Liver (tissue), 8 donors: ENCODE measurements at regions not wholly inside any gene's neighbourhood (a gene's known extent, or its start where the extent isn't known, plus 50 kb on each side); places are given as distances from the start of the nearest gene placed in this dataset.

ENCODE experiments used
- DNase-seq: peaks from one replicate; pipeline ENCODE4 v3.0.0-alpha.2; 2017; ENCODE audit warnings: low spot score
- H3K27ac ChIP-seq, 2 donors: one replicate each; pipeline ENCODE4 v1.7.0; 2013; ENCODE audit warnings: inconsistent platforms in 2 of 2, low read length in 2 of 2, control low read depth in 1 of 2, low read depth in 1 of 2, mild to moderate bottlenecking in 1 of 2
- H3K27me3 ChIP-seq, 4 donors: one replicate each; pipeline versions ENCODE4 v1.6.1 to v1.7.0; 2013; ENCODE audit warnings: low read length in 3 of 4, inconsistent platforms in 1 of 4, mild to moderate bottlenecking in 1 of 4, moderate library complexity in 1 of 4; ENCODE audit not compliant: control insufficient read depth in 4 of 4, insufficient read depth in 4 of 4
- H3K36me3 ChIP-seq, 4 donors: one replicate each; pipeline versions ENCODE4 v1.6.1 to v1.7.0; 2013; ENCODE audit warnings: low read length in 3 of 4, mild to moderate bottlenecking in 3 of 4, low read depth in 1 of 4, moderate library complexity in 1 of 4; ENCODE audit not compliant: control insufficient read depth in 4 of 4, insufficient read depth in 3 of 4
- H3K4me1 ChIP-seq, 4 donors: one replicate each; pipeline versions ENCODE4 v1.6.1 to v1.7.0; 2013; ENCODE audit warnings: low read length in 3 of 4, mild to moderate bottlenecking in 3 of 4, moderate library complexity in 1 of 4; ENCODE audit not compliant: control insufficient read depth in 4 of 4, insufficient read depth in 4 of 4
- H3K4me3 ChIP-seq, 3 donors: one replicate each; pipeline versions ENCODE4 v1.6.1 to v1.7.0; 2013; ENCODE audit warnings: low read length in 3 of 3, control low read depth in 1 of 3, low read depth in 1 of 3, mild to moderate bottlenecking in 1 of 3
- H3K9ac ChIP-seq, 2 donors: one replicate each; pipeline ENCODE4 v1.7.0; 2013; ENCODE audit warnings: low read length in 2 of 2, mild to moderate bottlenecking in 2 of 2, moderate library complexity in 2 of 2, control low read depth in 1 of 2, low read depth in 1 of 2
- H3K9me3 ChIP-seq, 4 donors: one replicate each; pipeline versions ENCODE4 v1.6.1 to v1.7.0; 2013; ENCODE audit warnings: low read length in 3 of 4; ENCODE audit not compliant: control insufficient read depth in 4 of 4
- EGR1 ChIP-seq, 2 donors: IDR thresholded peaks; 2 replicates each; pipeline ENCODE4 v1.6.1; 2016 to 2018; ENCODE audit warnings: antibody characterized with exemption in 2 of 2, low read depth in 2 of 2
- FOXA1 ChIP-seq: IDR thresholded peaks from 2 replicates; pipeline ENCODE4 v1.6.1; 2016; ENCODE audit warnings: antibody characterized with exemption
- GABPA ChIP-seq, 2 donors: IDR thresholded peaks in 1 of 2; conservative IDR thresholded peaks in 1 of 2; 2 replicates each; pipeline ENCODE4 v1.6.1; 2016; ENCODE audit warnings: antibody characterized with exemption in 2 of 2, mild to moderate bottlenecking in 1 of 2, moderate library complexity in 1 of 2
- HNF4G ChIP-seq: IDR thresholded peaks from 2 replicates; pipeline ENCODE4 v1.6.1; 2016; ENCODE audit warnings: antibody characterized with exemption
- JUND ChIP-seq, 2 donors: IDR thresholded peaks; 2 replicates each; pipeline ENCODE4 v1.6.1; 2016; ENCODE audit warnings: antibody characterized with exemption in 2 of 2
- NR2F2 ChIP-seq: IDR thresholded peaks from 2 replicates; pipeline ENCODE4 v1.6.1; 2016; ENCODE audit warnings: antibody characterized with exemption
- RAD21 ChIP-seq, 2 donors: IDR thresholded peaks; 2 replicates each; pipeline ENCODE4 v1.6.1; 2016; ENCODE audit warnings: antibody characterized with exemption in 2 of 2, mild to moderate bottlenecking in 2 of 2
- RXRA ChIP-seq, 2 donors: IDR thresholded peaks; 2 replicates each; pipeline ENCODE4 v1.6.1; 2017 to 2018; ENCODE audit warnings: antibody characterized with exemption in 2 of 2, mild to moderate bottlenecking in 1 of 2
- SP1 ChIP-seq: IDR thresholded peaks from 2 replicates; pipeline ENCODE4 v1.6.1; 2018; ENCODE audit warnings: antibody characterized with exemption, mild to moderate bottlenecking
- TAF1 ChIP-seq: conservative IDR thresholded peaks from 2 replicates; pipeline ENCODE4 v1.6.1; 2016; ENCODE audit warnings: antibody characterized with exemption, mild to moderate bottlenecking
- YY1 ChIP-seq: IDR thresholded peaks from 2 replicates; pipeline ENCODE4 v1.6.1; 2016; ENCODE audit warnings: antibody characterized with exemption, mild to moderate bottlenecking
- WGBS: extraction: QIAGEN DNeasy Blood & Tissue Kit; methylation state at CpG from one replicate; pipeline ENCODE4 v1.1.7; 2013; 5-methylcytosine and 5-hydroxymethylcytosine counted together
- TF ChIP-seq, protein P1 (sequence below): fragments of 150-350 bp; IDR thresholded peaks from 2 replicates; pipeline ENCODE4 v1.5.1; 2017; ENCODE audit warnings: improper control_type of control experiment, low read depth, low read length; ENCODE audit not compliant: missing input control
- TF ChIP-seq, protein P2 (sequence below): IDR thresholded peaks from 2 replicates; pipeline ENCODE4 v1.6.1; 2016; ENCODE audit warnings: antibody characterized with exemption
- TF ChIP-seq, protein P3 (sequence below): IDR thresholded peaks from 2 replicates; pipeline ENCODE4 v1.6.1; 2016; ENCODE audit warnings: antibody characterized with exemption
- donor health status: healthy.
- donor health status: healthy.
- donor health status: healthy.
- donor health status: healthy.
- donor health status: healthy.

DNA sequence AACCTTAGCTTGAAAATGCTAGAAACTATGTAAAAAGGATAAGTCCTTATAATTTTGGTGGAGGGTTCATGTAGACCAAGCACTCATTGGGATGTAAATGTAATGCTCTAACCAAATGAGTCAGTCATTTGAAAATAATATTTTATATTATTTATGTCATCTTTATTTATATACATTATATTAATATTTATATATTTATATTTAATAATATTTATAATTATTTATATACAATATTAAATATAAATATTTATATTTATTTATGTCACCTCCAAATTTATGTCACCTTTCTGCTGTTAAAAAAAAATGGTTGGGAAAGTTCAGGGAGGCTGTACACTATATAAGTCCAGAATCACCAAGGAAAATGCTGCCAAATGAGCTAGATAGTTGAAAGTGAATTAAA lies 254.3 kb downstream of the FIGN start (continued):
- TF ChIP-seq YY1 (no peak), GABPA (IDR thresholded peaks at IDR 0.05 in 1 of 2, conservative IDR thresholded peaks at IDR 0.05 in 1 of 2) (no peak)
- TF ChIP-seq, protein P1, sequence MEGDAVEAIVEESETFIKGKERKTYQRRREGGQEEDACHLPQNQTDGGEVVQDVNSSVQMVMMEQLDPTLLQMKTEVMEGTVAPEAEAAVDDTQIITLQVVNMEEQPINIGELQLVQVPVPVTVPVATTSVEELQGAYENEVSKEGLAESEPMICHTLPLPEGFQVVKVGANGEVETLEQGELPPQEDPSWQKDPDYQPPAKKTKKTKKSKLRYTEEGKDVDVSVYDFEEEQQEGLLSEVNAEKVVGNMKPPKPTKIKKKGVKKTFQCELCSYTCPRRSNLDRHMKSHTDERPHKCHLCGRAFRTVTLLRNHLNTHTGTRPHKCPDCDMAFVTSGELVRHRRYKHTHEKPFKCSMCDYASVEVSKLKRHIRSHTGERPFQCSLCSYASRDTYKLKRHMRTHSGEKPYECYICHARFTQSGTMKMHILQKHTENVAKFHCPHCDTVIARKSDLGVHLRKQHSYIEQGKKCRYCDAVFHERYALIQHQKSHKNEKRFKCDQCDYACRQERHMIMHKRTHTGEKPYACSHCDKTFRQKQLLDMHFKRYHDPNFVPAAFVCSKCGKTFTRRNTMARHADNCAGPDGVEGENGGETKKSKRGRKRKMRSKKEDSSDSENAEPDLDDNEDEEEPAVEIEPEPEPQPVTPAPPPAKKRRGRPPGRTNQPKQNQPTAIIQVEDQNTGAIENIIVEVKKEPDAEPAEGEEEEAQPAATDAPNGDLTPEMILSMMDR = no peak

GRCh38 chr2:163479599-163479998 lies 256.2 kb downstream of the FIGN start:
- H3K9me3 ChIP-seq = no peaks in the 10 kb centered on the region
- TF ChIP-seq NR2F2 = no peak
- no peak for TF ChIP-seq GABPA (IDR thresholded peaks at IDR 0.05 in 1 of 2, conservative IDR thresholded peaks at IDR 0.05 in 1 of 2)
- TF ChIP-seq HNF4G = no peak
- no peak for TF ChIP-seq EGR1 (IDR thresholded peaks at IDR 0.05; ENCODE audit: low read depth in 2 of 2)
- TF ChIP-seq, protein P1 = no peak
- 87% methylated on average over 9 of the region's 9 CpGs for WGBS
- H3K27ac ChIP-seq = no peak overlapping the region
- no peak for DNase-seq
- no peaks in the 10 kb centered on the region for H3K36me3 ChIP-seq
- H3K4me3 ChIP-seq = no peak overlapping the region
- no peak overlapping the region for H3K9ac ChIP-seq
- no peaks in the 10 kb centered on the region for H3K27me3 ChIP-seq
- H3K4me1 ChIP-seq = no peaks in the 10 kb centered on the region

- Histone ChIP-seq H3K9ac (no peak overlapping the region), H3K36me3 (no peaks in the 10 kb centered on the region), H3K27me3 (no peaks in the 10 kb centered on the region), H3K4me1 (no peaks in the 10 kb centered on the region), H3K9me3 (no peaks in the 10 kb centered on the region), H3K27ac (no peak overlapping the region), H3K4me3 (no peak overlapping the region)
- TF ChIP-seq TAF1 = no peak
- TF ChIP-seq NR2F2 = no peak
- no peak for TF ChIP-seq RXRA (IDR thresholded peaks at IDR 0.05)
- TF ChIP-seq YY1 = no peak
- TF ChIP-seq, protein P2, sequence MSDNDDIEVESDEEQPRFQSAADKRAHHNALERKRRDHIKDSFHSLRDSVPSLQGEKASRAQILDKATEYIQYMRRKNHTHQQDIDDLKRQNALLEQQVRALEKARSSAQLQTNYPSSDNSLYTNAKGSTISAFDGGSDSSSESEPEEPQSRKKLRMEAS = no peak
- WGBS = 84% methylated on average over 3 of the region's 3 CpGs
- DNase-seq = no peak
These were observed 260.0 kb downstream of the FIGN start for GRCh38 chr2:163475815-163476214.

GRCh38 chr2:163474889-163475288 lies 260.9 kb downstream of the FIGN start:
- TF ChIP-seq, protein P3, sequence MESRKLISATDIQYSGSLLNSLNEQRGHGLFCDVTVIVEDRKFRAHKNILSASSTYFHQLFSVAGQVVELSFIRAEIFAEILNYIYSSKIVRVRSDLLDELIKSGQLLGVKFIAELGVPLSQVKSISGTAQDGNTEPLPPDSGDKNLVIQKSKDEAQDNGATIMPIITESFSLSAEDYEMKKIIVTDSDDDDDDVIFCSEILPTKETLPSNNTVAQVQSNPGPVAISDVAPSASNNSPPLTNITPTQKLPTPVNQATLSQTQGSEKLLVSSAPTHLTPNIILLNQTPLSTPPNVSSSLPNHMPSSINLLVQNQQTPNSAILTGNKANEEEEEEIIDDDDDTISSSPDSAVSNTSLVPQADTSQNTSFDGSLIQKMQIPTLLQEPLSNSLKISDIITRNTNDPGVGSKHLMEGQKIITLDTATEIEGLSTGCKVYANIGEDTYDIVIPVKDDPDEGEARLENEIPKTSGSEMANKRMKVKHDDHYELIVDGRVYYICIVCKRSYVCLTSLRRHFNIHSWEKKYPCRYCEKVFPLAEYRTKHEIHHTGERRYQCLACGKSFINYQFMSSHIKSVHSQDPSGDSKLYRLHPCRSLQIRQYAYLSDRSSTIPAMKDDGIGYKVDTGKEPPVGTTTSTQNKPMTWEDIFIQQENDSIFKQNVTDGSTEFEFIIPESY = no peak
- TF ChIP-seq SP1 (no peak), EGR1 (IDR thresholded peaks at IDR 0.05; ENCODE audit: low read depth in 2 of 2) (no peak), JUND (IDR thresholded peaks at IDR 0.05) (no peak), RAD21 (IDR thresholded peaks at IDR 0.05) (no peak), TAF1 (no peak), GABPA (IDR thresholded peaks at IDR 0.05 in 1 of 2, conservative IDR thresholded peaks at IDR 0.05 in 1 of 2) (no peak), YY1 (no peak), NR2F2 (no peak), FOXA1 (no peak)
- TF ChIP-seq, protein P1 = no peak
- H3K27ac ChIP-seq = no peak overlapping the region
- no peaks in the 10 kb centered on the region for H3K27me3 ChIP-seq
- H3K9me3 ChIP-seq = no peaks in the 10 kb centered on the region
- no peak for DNase-seq
- no peak overlapping the region for H3K9ac ChIP-seq
- H3K4me3 ChIP-seq = no peak overlapping the region
- H3K4me1 ChIP-seq = no peaks in the 10 kb centered on the region
- 73% methylated on average over 4 of the region's 4 CpGs for WGBS
- no peaks in the 10 kb centered on the region for H3K36me3 ChIP-seq
